ENCODE measurements at regions not wholly inside any gene's neighbourhood (a gene's known extent, or its start where the extent isn't known, plus 50 kb on each side); places are given as distances from the start of the nearest gene placed in this dataset.

GRCh38 chr6:8182902-8183665, 80.7 kb upstream of the EEF1E1 start:
- ATAC-seq (ENCODE audit: low FRiP score in 2 of 2) (no peak), DNase-seq (peak in 1 of 2 donors; percentile 49)
- no peak overlapping the region for H3K4me3 ChIP-seq
- peaks cover 0 to 3% (median 0%) of the 10 kb centered on the region in 4 donors for H3K27me3 ChIP-seq
- WGBS, 2 donors = 57 to 59% methylated on average over 8 to 9 of the region's 9 CpGs
- H3K4me1 ChIP-seq = no peaks in the 10 kb centered on the region
- H3K36me3 ChIP-seq = no peaks in the 10 kb centered on the region
- TF ChIP-seq EP300 (IDR thresholded peaks at IDR 0.05) = no peak
- no peak for TF ChIP-seq CTCF (IDR thresholded peaks at IDR 0.05)
- TF ChIP-seq POLR2A (IDR thresholded peaks at IDR 0.05) = no peak
- no peak for TF ChIP-seq POLR2AphosphoS5 (IDR thresholded peaks at IDR 0.05)
- H3K27ac ChIP-seq = no peak overlapping the region
- H3K9me3 ChIP-seq = no peaks in the 10 kb centered on the region

- no peaks in the 10 kb centered on the region for H3K9me3 ChIP-seq
- no peak for ATAC-seq (ENCODE audit: low FRiP score in 2 of 2)
- H3K4me3 ChIP-seq = no peak overlapping the region
- peak overlapping the region in 1 of 4 donors; percentile 18 for H3K27ac ChIP-seq
- peaks cover 0 to 3% (median 0%) of the 10 kb centered on the region in 4 donors for H3K27me3 ChIP-seq
- no peaks in the 10 kb centered on the region for H3K4me1 ChIP-seq
- WGBS, 2 donors = 44 to 51% methylated on average over 10 of the region's 10 CpGs
- no peak for DNase-seq
- TF ChIP-seq CTCF (IDR thresholded peaks at IDR 0.05) (no peak), EP300 (IDR thresholded peaks at IDR 0.05) (no peak), POLR2A (IDR thresholded peaks at IDR 0.05) (no peak), POLR2AphosphoS5 (IDR thresholded peaks at IDR 0.05) (no peak)
- no peaks in the 10 kb centered on the region for H3K36me3 ChIP-seq
Measured at GRCh38 chr6:8181951-8182845, 79.8 kb upstream of the EEF1E1 start.

GRCh38 chr6:8181160-8181881, 79.0 kb upstream of the EEF1E1 start:
- DNase-seq = no peak

More at GRCh38 chr6:8181160-8181881, 79.0 kb upstream of the EEF1E1 start:
- Histone ChIP-seq H3K4me1 (no peaks in the 10 kb centered on the region), H3K27me3 (peaks cover 0 to 3% (median 0%) of the 10 kb centered on the region in 4 donors), H3K9me3 (no peaks in the 10 kb centered on the region), H3K4me3 (no peak overlapping the region), H3K27ac (peak overlapping the region in 2 of 4 donors; percentile 24 to 30), H3K36me3 (no peaks in the 10 kb centered on the region)
- ATAC-seq (ENCODE audit: low FRiP score in 2 of 2) = no peak
- 61 to 73% methylated on average over 2 of the region's 2 CpGs for WGBS, 2 donors
- TF ChIP-seq EP300 (IDR thresholded peaks at IDR 0.05) = no peak
- TF ChIP-seq POLR2A (IDR thresholded peaks at IDR 0.05) = no peak
- TF ChIP-seq POLR2AphosphoS5 (IDR thresholded peaks at IDR 0.05) = no peak
- no peak for TF ChIP-seq CTCF (IDR thresholded peaks at IDR 0.05)
